ENCODE measurements at regions not wholly inside any gene's neighbourhood (a gene's known extent, or its start where the extent isn't known, plus 50 kb on each side); places are given as distances from the start of the nearest gene placed in this dataset.

- H3K4me1 ChIP-seq (ENCODE audit: control insufficient read depth in 4 of 4, insufficient read depth in 4 of 4, low read length in 3 of 4): no peaks in the 10 kb centered on the region
- no peak overlapping the region for H3K4me3 ChIP-seq (ENCODE audit: low read depth in 1 of 3, low read length in 3 of 3)
- no peaks in the 10 kb centered on the region for H3K36me3 ChIP-seq (ENCODE audit: control insufficient read depth in 4 of 4, insufficient read depth in 3 of 4, low read depth in 1 of 4, low read length in 3 of 4)
- no peak overlapping the region for H3K27ac ChIP-seq (ENCODE audit: low read depth in 1 of 2, low read length in 2 of 2)
- H3K27me3 ChIP-seq (ENCODE audit: control insufficient read depth in 4 of 4, insufficient read depth in 4 of 4, low read length in 3 of 4): no peaks in the 10 kb centered on the region
- DNase-seq (ENCODE audit: low spot score): no peak
- WGBS: 69% methylated on average over 1 of the region's 1 CpG
- no peak overlapping the region for H3K9ac ChIP-seq (ENCODE audit: low read depth in 1 of 2, low read length in 2 of 2)
- no peak for TF ChIP-seq FOXA2 (IDR thresholded peaks at IDR 0.05)
- TF ChIP-seq HNF4G (IDR thresholded peaks at IDR 0.05): no peak
- TF ChIP-seq RXRA (IDR thresholded peaks at IDR 0.05): no peak
- no peak for TF ChIP-seq RAD21 (IDR thresholded peaks at IDR 0.05)
- TF ChIP-seq REST (IDR thresholded peaks at IDR 0.05): no peak
- no peak for TF ChIP-seq FOXA1 (IDR thresholded peaks at IDR 0.05)
- no peak for TF ChIP-seq HNF4A (conservative IDR thresholded peaks at IDR 0.05)
- TF ChIP-seq MAX (IDR thresholded peaks at IDR 0.05): no peak
- TF ChIP-seq EGR1 (IDR thresholded peaks at IDR 0.05; ENCODE audit: low read depth in 2 of 2): no peak
- no peak for TF ChIP-seq YY1 (IDR thresholded peaks at IDR 0.05)
- no peak for TF ChIP-seq ZBTB33 (IDR thresholded peaks at IDR 0.05)
- no peaks in the 10 kb centered on the region for H3K9me3 ChIP-seq (ENCODE audit: control insufficient read depth in 4 of 4, low read length in 3 of 4)
These were observed 498.6 kb upstream of the DPPA4 start for GRCh38 chr3:109835958-109836357.

- H3K9ac ChIP-seq (ENCODE audit: low read depth in 1 of 2, low read length in 2 of 2): no peak overlapping the region
- WGBS: 83% methylated on average over 1 of the region's 1 CpG
- DNase-seq (ENCODE audit: low spot score): no peak
- no peak overlapping the region for H3K4me3 ChIP-seq (ENCODE audit: low read depth in 1 of 3, low read length in 3 of 3)
- TF ChIP-seq MAX (IDR thresholded peaks at IDR 0.05): no peak
- no peak for TF ChIP-seq TAF1 (conservative IDR thresholded peaks at IDR 0.05)
- TF ChIP-seq HNF4G (IDR thresholded peaks at IDR 0.05): no peak
- TF ChIP-seq YY1 (IDR thresholded peaks at IDR 0.05): no peak
- no peak for TF ChIP-seq HNF4A (conservative IDR thresholded peaks at IDR 0.05)
- no peak for TF ChIP-seq EGR1 (IDR thresholded peaks at IDR 0.05; ENCODE audit: low read depth in 2 of 2)
- TF ChIP-seq NR2F2 (IDR thresholded peaks at IDR 0.05): no peak
- no peak for TF ChIP-seq ZBTB33 (IDR thresholded peaks at IDR 0.05)
- no peak for TF ChIP-seq ATF3 (IDR thresholded peaks at IDR 0.05)
- TF ChIP-seq SP1 (IDR thresholded peaks at IDR 0.05): no peak
- H3K27ac ChIP-seq (ENCODE audit: low read depth in 1 of 2, low read length in 2 of 2): no peak overlapping the region
- peaks cover 3 to 7% (median 6%) of the 10 kb centered on the region in 4 donors for H3K9me3 ChIP-seq (ENCODE audit: control insufficient read depth in 4 of 4, low read length in 3 of 4)
- H3K4me1 ChIP-seq (ENCODE audit: control insufficient read depth in 4 of 4, insufficient read depth in 4 of 4, low read length in 3 of 4): no peaks in the 10 kb centered on the region
- no peaks in the 10 kb centered on the region for H3K27me3 ChIP-seq (ENCODE audit: control insufficient read depth in 4 of 4, insufficient read depth in 4 of 4, low read length in 3 of 4)
- no peaks in the 10 kb centered on the region for H3K36me3 ChIP-seq (ENCODE audit: control insufficient read depth in 4 of 4, insufficient read depth in 3 of 4, low read depth in 1 of 4, low read length in 3 of 4)
These were observed 514.5 kb upstream of the DPPA4 start for GRCh38 chr3:109851854-109852253.
